NCI-H2196 (cell line): ENCODE measurements at regions not wholly inside any gene's neighbourhood (a gene's known extent, or its start where the extent isn't known, plus 50 kb on each side); places are given as distances from the start of the nearest gene placed in this dataset.
"Not testable (repeated sequence)": the region's sequence is repeated elsewhere in the genome, so short reads cannot be mapped to it uniquely, and the experiment has no call there.

ENCODE experiments used
- DNase-seq: peaks from one replicate; lab custom pipeline; 2025; ENCODE audit not compliant: unreplicated experiment; lab: John Stamatoyannopoulos, UW

GRCh38 chr6:71360556-71361335 lies 72.1 kb downstream of the OGFRL1 start:
- DNase-seq, result not testable (repeated sequence)

GRCh38 chr6:71364889-71365542 lies 76.4 kb downstream of the OGFRL1 start:
- no peak for DNase-seq

DNA sequence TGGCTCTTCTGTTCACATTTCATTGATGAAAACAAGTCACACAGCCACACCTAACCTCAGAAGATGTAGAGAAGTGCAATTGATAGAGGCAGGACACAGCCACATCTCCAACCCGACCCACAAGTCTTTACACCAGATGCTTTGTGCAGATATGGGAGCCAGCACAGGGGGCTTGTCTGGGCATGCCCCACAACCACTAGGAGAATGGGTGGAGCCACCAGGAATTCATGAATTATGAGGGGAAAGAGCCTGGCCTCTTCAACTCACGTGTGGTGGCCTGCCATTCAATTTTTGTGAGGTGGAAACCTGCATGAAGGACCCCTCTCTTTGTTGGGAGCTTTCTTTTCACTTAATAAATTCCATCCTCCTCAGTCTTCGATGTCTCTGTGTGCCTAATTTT lies 79.1 kb downstream of the OGFRL1 start:
- no peak for DNase-seq

DNA sequence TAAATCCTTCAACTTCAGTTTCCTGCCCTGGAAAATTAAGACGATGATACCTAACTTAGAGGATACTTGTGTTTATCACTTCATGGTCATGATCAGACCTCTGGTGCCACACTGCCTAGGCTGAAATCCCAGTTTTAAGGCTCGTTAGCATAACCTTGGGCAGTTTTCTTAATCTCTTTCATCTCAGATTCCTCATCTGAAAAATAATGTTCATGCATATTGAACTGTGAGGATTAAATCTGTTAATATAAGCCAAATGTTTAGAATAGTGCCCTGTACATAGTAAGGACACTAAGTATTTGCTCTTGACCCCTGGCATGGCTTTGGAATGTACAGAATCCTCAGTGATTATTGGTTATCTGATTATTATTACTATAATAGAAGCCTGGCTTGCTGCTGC lies 79.7 kb downstream of the OGFRL1 start:
- no peak for DNase-seq

DNA sequence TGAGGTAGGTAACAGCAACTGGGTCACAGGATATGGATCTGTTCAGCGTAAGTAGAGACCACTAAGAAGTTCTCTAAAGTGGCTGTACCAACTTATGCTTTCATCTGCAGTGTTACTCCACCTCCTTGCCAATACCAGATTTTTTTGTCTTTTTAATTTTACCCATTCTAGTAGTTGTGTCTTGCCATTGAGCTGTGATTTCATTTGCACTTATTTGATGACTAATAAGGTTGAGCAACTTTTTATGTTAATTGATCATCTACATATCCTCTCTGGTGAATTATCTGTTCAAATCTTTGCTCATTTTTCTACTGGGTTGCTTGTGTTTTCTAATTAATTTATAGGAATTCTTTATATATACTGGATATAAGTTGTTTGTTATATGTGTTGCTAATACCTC lies 82.9 kb downstream of the OGFRL1 start:
- DNase-seq, result no peak

- DNase-seq, result no peak
Observed at GRCh38 chr6:71373943-71374342, 85.3 kb downstream of the OGFRL1 start.

DNA sequence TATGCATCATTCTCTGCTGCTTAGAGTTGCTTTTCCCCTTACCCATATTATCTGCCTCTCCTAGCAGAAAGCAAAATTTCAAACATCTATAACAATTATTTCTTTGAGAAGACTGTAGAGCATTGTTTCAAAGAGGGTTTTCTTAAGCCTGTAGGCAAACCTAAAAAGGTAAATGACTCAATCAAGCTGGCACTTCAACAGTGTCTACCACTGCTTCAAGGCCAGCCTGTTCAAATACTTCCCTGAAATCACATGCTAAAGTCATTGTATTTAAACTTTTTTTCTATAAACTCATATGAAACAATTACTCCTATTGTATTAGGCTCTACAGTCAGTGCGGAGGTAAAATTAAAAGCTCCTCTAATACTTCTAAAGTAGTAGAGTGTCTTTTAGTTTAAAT lies 87.1 kb downstream of the OGFRL1 start:
- DNase-seq, result no peak

DNA sequence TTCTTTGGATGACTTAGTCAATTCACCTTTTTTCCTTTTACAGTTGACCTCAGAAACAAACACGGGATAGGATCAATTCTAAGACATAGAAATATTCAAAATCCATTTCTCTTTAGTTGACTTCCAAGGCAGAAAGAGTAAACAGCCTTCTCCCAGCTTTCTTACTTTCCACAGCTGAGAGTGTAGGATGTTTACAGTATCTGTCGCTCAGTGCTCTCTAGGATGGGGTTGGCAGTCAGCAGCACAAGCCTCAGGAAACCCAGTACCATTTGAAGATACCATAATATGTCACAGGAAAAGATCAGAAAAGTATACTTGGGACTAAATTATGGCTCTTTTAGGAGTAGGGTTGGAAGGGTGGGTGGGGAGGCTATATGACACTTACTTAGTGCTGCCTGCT lies 88.2 kb downstream of the OGFRL1 start:
- no peak for DNase-seq

DNA sequence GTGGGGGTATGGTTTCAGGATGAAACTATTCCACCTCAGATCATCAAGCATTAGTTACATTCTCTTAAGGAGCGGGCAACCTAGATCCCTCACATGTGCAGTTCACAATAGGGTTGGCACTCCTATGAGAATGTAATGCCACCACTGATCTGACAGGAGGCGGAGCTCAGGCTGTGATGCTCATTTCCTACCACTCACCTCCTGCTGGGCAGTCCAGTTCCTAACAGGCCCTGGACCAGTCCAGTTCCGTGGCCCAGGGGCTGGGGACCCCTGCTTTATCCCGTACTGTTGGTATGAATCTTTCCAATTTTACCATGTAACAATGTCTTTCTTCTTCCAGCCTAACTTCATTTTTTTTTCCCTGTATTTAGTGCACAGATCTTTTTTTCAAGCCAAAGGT lies 94.9 kb downstream of the OGFRL1 start:
- no peak for DNase-seq

DNA sequence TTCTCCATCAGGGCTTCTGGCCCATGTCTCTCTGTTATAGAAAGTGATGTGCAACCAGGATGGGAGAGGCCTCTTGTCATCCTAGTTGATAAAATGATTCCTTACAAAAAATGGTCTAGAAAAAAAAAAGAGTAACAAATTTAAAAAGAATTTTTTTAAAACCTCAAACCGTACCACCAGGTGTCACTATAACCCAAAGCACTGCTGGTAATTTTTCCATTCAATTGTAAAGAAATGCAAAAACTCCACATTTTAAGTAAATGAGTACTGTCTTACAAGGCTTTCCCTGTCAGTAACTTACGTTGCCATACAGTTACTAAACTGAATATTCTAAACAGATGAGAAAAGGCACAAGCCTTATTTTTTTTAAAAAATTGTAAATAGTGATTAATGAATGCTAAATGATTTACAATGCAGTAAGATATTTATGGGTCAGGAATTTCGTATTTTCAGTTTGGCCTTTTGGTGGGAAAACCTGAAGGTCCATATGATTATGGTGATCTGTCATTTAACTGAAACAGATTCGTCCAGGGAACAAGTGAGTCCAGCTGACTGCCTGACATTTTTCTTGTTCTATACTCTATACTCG lies 95.4 kb downstream of the OGFRL1 start:
- DNase-seq, result peak; percentile 11

- no peak for DNase-seq
Observed at GRCh38 chr6:71385111-71385822, 96.7 kb downstream of the OGFRL1 start.

GRCh38 chr6:71386215-71386614 lies 97.6 kb downstream of the OGFRL1 start:
- no peak for DNase-seq

- DNase-seq, result no peak
Observed at GRCh38 chr6:71387179-71387578, 98.6 kb downstream of the OGFRL1 start.

GRCh38 chr6:71388068-71388744 lies 99.6 kb downstream of the OGFRL1 start:
- DNase-seq, result no peak

DNA sequence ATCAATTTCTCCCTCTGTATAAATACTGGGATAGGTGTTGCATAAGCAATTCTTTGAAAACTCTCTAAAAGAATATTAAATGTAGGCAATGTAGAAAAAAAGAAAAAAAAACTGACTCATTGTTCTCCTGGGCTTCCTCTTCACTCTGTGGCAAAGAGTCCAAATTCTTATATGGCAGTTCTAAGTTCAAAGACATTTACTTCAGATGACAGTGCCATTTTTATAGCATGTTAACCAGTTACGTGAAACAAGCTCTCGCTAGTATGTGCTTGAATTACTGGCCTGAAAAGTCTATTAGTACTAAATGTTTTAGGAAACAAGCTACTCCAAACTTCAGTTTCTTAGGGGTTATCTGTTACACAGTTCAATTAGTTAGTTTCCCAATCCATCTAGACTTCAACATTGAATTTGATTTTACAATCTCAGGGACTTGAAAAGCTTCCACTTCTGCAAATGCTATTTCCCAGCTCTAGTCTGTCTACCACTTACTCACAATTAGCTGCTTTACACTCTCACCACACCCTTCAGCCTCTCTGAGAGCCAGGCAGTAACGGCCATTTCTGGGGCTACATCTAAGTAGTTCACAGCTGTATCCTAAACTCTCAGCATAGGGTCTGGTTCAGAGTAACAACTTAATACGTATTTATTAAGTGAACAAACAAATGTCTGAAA lies 100.4 kb downstream of the OGFRL1 start:
- DNase-seq, result no peak

GRCh38 chr6:71391126-71391525 lies 102.5 kb downstream of the OGFRL1 start:
- DNase-seq, result no peak

DNA sequence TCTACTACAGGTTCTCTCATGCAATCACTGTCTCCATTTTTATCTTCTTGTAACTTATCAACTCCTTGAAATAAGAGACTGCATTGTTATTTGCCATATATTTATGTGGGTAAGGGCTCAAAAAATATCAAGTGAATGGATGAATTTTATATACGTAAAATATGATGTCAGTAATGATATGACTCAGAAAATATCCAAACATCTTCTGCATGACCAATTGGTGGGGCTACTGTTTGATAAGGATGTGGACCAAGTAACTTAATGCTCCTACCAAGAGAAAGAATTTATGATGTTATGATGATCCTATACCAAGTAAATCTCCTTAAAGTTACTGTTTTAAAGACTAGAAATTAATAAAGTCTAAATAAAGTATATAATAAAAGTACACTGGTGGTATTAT lies 103.7 kb downstream of the OGFRL1 start:
- no peak for DNase-seq

GRCh38 chr6:71393471-71393870 lies 104.9 kb downstream of the OGFRL1 start:
- DNase-seq, result no peak

GRCh38 chr6:71393981-71394432 lies 105.4 kb downstream of the OGFRL1 start:
- DNase-seq, result no peak

GRCh38 chr6:71394926-71395325 lies 106.3 kb downstream of the OGFRL1 start:
- DNase-seq, result no peak
